T-helper 1 cell (primary cell): ENCODE measurements at regions not wholly inside any gene's neighbourhood (a gene's known extent, or its start where the extent isn't known, plus 50 kb on each side); places are given as distances from the start of the nearest gene placed in this dataset.

Experiments used
- DNase-seq, 5 donors: peaks; one replicate each; pipeline ENCODE4 v3.0.0-alpha.2; 2012 to 2020

GRCh38 chr10:1855911-1856310 lies 118.6 kb upstream of the ADARB2 start:
- no peak for DNase-seq

GRCh38 chr10:1854271-1854670 lies 116.9 kb upstream of the ADARB2 start:
- no peak for DNase-seq

- no peak for DNase-seq
These were observed 116.5 kb upstream of the ADARB2 start for GRCh38 chr10:1853801-1854200.

- DNase-seq = no peak
These were observed 115.5 kb upstream of the ADARB2 start for GRCh38 chr10:1852841-1853240.

- DNase-seq = no peak
These were observed 114.4 kb upstream of the ADARB2 start for GRCh38 chr10:1851762-1852161.

GRCh38 chr10:1850971-1851527 lies 113.7 kb upstream of the ADARB2 start:
- DNase-seq = no peak

- DNase-seq = no peak
These were observed 110.0 kb upstream of the ADARB2 start for GRCh38 chr10:1847361-1847760.

- no peak for DNase-seq
These were observed 108.7 kb upstream of the ADARB2 start for GRCh38 chr10:1846032-1846431.

- DNase-seq = no peak
These were observed 104.4 kb upstream of the ADARB2 start for GRCh38 chr10:1841759-1842158.

GRCh38 chr10:1829712-1830111 lies 92.4 kb upstream of the ADARB2 start:
- DNase-seq = no peak

- no peak for DNase-seq
These were observed 87.6 kb upstream of the ADARB2 start for GRCh38 chr10:1824928-1825327.

- no peak for DNase-seq
These were observed 77.2 kb upstream of the ADARB2 start for GRCh38 chr10:1814556-1814955.

GRCh38 chr10:1809139-1809741 lies 71.9 kb upstream of the ADARB2 start:
- DNase-seq = no peak

GRCh38 chr10:1807924-1808323 lies 70.6 kb upstream of the ADARB2 start:
- DNase-seq = no peak

- DNase-seq = no peak
These were observed 69.9 kb upstream of the ADARB2 start for GRCh38 chr10:1807196-1807595.

GRCh38 chr10:1802413-1802812 lies 65.1 kb upstream of the ADARB2 start:
- no peak for DNase-seq

- no peak for DNase-seq
These were observed 51.1 kb upstream of the ADARB2 start for GRCh38 chr10:1788401-1788800.
